ENCODE measurements at regions not wholly inside any gene's neighbourhood (a gene's known extent, or its start where the extent isn't known, plus 50 kb on each side); places are given as distances from the start of the nearest gene placed in this dataset.

DNA sequence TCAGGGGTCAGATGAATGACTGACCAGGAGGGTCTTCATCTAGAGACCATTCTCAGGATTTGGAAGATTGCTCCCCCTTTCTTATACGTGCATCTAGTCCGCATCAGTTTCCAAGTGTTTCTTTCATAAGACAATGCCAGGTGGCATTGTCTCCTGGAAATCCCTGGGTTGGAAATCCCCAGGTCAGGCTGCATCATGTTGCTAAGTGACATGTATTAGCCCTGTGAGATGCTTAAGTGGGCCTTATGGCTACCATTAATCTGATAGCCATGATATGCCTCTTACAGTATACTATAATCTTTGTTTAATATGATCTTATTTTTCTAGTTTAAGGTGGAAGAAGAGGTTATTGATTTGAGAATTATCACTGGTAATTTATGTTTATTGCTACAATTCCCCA lies 92.8 kb downstream of the DIO3 start:
- intact Hi-C loops (cut with micrococcal nuclease; ENCODE audit: unreplicated experiment) (no loop called here), in situ Hi-C loops (cut with HindIII; ENCODE audit: low pct_unique_long_range_greater_than_20kb, low sequenced_read_pairs) (no loop called here)
- Histone ChIP-seq H3K27ac (ENCODE audit: low read length) (no peak overlapping the region), H3K4me1 (ENCODE audit: control insufficient read depth, insufficient read depth, low read length) (no peaks in the 10 kb centered on the region), H3K27me3 (ENCODE audit: control insufficient read depth, insufficient read depth, low read length) (no peaks in the 10 kb centered on the region; the same call in 1 of the 2 replicates), H3K36me3 (ENCODE audit: control insufficient read depth, insufficient read depth, low read length) (no peaks in the 10 kb centered on the region), H3K9me3 (ENCODE audit: control insufficient read depth, insufficient read depth, low read depth, low read length) (no peaks in the 10 kb centered on the region), H3K4me3 (ENCODE audit: low read depth in 2 of 2, low read length in 2 of 2) (no peak overlapping the region)
- CTCF ChIA-PET, result no interaction called here
- ATAC-seq, result no peak
- no peak for DNase-seq (ENCODE audit: low read depth, low spot score)
- TF ChIP-seq POLR2AphosphoS5 (IDR thresholded peaks at IDR 0.05; ENCODE audit: low read depth, low read length), result no peak
- BruUV-seq (replicated peaks), result no TSS peak
- POLR2A ChIA-PET, result no interaction called here

- in situ Hi-C loops (cut with HindIII; ENCODE audit: low pct_unique_long_range_greater_than_20kb, low sequenced_read_pairs) (no loop called here), intact Hi-C loops (cut with micrococcal nuclease; ENCODE audit: unreplicated experiment) (no loop called here)
- ChIA-PET POLR2A (no interaction called here), CTCF (no interaction called here)
- TF ChIP-seq POLR2AphosphoS5 (IDR thresholded peaks at IDR 0.05; ENCODE audit: low read depth, low read length) (no peak), SIN3A (IDR thresholded peaks at IDR 0.05; ENCODE audit: borderline replicate concordance, insufficient read depth, low read depth, low read length) (no peak), TCF7L2 (IDR thresholded peaks at IDR 0.05; ENCODE audit: low read depth, low read length) (no peak), CTCF (IDR thresholded peaks at IDR 0.05) (no peak)
- TF ChIP-seq, protein P1, sequence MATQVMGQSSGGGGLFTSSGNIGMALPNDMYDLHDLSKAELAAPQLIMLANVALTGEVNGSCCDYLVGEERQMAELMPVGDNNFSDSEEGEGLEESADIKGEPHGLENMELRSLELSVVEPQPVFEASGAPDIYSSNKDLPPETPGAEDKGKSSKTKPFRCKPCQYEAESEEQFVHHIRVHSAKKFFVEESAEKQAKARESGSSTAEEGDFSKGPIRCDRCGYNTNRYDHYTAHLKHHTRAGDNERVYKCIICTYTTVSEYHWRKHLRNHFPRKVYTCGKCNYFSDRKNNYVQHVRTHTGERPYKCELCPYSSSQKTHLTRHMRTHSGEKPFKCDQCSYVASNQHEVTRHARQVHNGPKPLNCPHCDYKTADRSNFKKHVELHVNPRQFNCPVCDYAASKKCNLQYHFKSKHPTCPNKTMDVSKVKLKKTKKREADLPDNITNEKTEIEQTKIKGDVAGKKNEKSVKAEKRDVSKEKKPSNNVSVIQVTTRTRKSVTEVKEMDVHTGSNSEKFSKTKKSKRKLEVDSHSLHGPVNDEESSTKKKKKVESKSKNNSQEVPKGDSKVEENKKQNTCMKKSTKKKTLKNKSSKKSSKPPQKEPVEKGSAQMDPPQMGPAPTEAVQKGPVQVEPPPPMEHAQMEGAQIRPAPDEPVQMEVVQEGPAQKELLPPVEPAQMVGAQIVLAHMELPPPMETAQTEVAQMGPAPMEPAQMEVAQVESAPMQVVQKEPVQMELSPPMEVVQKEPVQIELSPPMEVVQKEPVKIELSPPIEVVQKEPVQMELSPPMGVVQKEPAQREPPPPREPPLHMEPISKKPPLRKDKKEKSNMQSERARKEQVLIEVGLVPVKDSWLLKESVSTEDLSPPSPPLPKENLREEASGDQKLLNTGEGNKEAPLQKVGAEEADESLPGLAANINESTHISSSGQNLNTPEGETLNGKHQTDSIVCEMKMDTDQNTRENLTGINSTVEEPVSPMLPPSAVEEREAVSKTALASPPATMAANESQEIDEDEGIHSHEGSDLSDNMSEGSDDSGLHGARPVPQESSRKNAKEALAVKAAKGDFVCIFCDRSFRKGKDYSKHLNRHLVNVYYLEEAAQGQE (IDR thresholded peaks at IDR 0.05; ENCODE audit: insufficient read depth in 1 of 2, low read depth in 2 of 2, low read length in 1 of 2), result no peak
- no peaks in the 10 kb centered on the region for H3K36me3 ChIP-seq (ENCODE audit: control insufficient read depth, insufficient read depth, low read length)
- no peaks in the 10 kb centered on the region for H3K4me1 ChIP-seq (ENCODE audit: control insufficient read depth, insufficient read depth, low read length)
- no TSS peak for BruUV-seq (replicated peaks)
- no peak overlapping the region for H3K27ac ChIP-seq (ENCODE audit: low read length)
- ATAC-seq, result no peak
- H3K27me3 ChIP-seq (ENCODE audit: control insufficient read depth, insufficient read depth, low read length), result no peaks in the 10 kb centered on the region
- no peak overlapping the region for H3K4me3 ChIP-seq (ENCODE audit: low read depth in 2 of 2, low read length in 2 of 2)
- no peak for DNase-seq (ENCODE audit: low read depth, low spot score)
- no peaks in the 10 kb centered on the region for H3K9me3 ChIP-seq (ENCODE audit: control insufficient read depth, insufficient read depth, low read depth, low read length)
These were observed 96.1 kb downstream of the DIO3 start for GRCh38 chr14:101657372-101657771.

DNA sequence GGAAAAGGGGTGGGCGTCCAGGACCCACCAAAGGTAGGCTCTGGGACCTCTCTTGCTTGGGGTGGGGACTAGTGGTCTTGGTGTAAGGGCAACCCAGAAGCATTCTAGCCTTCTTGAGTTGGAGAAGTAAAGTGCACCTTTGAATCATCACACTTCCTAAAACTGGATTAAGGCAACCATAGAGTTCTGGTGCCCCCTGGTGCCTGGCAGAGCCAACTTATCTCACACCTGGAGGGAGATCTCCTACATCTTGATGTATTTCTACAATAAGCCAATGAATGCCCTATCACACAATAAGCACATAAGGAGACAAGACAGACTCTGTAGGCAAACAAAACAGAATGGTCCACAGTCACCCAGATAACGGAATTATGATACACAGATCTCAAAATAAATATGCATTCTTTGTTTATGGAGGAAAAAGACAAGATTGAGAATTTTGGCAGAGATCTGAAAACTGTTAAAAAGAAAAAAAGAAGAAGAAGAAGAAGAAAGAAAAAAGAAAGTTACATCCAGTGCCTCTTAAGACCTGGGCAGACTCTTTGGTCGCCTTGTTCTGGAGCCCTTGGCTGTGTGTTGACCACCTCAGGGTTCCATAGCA lies 95.9 kb upstream of the PPP2R5C start:
- H3K36me3 ChIP-seq (ENCODE audit: control insufficient read depth, insufficient read depth, low read length), result no peaks in the 10 kb centered on the region
- H3K27me3 ChIP-seq (ENCODE audit: control insufficient read depth, insufficient read depth, low read length), result peaks cover 2% of the 10 kb centered on the region; the same call in 1 of the 2 replicates
- TF ChIP-seq SIN3A (IDR thresholded peaks at IDR 0.05; ENCODE audit: borderline replicate concordance, insufficient read depth, low read depth, low read length) (no peak), CTCF (IDR thresholded peaks at IDR 0.05) (peak; percentile 77), POLR2AphosphoS5 (IDR thresholded peaks at IDR 0.05; ENCODE audit: low read depth, low read length) (no peak)
- ATAC-seq, result peak; percentile 91
- H3K4me1 ChIP-seq (ENCODE audit: control insufficient read depth, insufficient read depth, low read length), result 0 out of 2 replicates have a peak, but pooled peaks cover 2% of the 10 kb centered on the region
- no peak overlapping the region for H3K27ac ChIP-seq (ENCODE audit: low read length)
- H3K4me3 ChIP-seq (ENCODE audit: low read depth in 2 of 2, low read length in 2 of 2), result no peak overlapping the region
- no peaks in the 10 kb centered on the region for H3K9me3 ChIP-seq (ENCODE audit: control insufficient read depth, insufficient read depth, low read depth, low read length)
- no TSS peak for BruUV-seq (replicated peaks)
- in situ Hi-C loops (cut with HindIII; ENCODE audit: low pct_unique_long_range_greater_than_20kb, low sequenced_read_pairs), result no loop called here
- CTCF ChIA-PET, result no interaction called here
- POLR2A ChIA-PET, result no interaction called here
- peak; percentile 22 for DNase-seq (ENCODE audit: low read depth, low spot score)
- intact Hi-C loops (cut with micrococcal nuclease; ENCODE audit: unreplicated experiment), result no loop called here
